Eye (tissue), 1 donor: ENCODE measurements at regions not wholly inside any gene's neighbourhood (a gene's known extent, or its start where the extent isn't known, plus 50 kb on each side); places are given as distances from the start of the nearest gene placed in this dataset.
"Not testable (repeated sequence)": the region's sequence is repeated elsewhere in the genome, so short reads cannot be mapped to it uniquely, and the experiment has no call there.

Experiments
- DNase-seq: peaks from one replicate; pipeline ENCODE4 v3.0.0-alpha.2; 2015

- DNase-seq = no peak
Measured at GRCh38 chr1:79777481-79778219, 771.1 kb upstream of the ADGRL4 start.

- no peak for DNase-seq
Measured at GRCh38 chr1:79775402-79775801, 768.9 kb upstream of the ADGRL4 start.

- no peak for DNase-seq
Measured at GRCh38 chr1:79773385-79773784, 766.9 kb upstream of the ADGRL4 start.

GRCh38 chr1:79762461-79762860 is 755.9 kb upstream of the ADGRL4 start:
- DNase-seq = no peak

- no peak for DNase-seq
Measured at GRCh38 chr1:79760531-79760930, 754.0 kb upstream of the ADGRL4 start.

- DNase-seq = no peak
Measured at GRCh38 chr1:79749607-79750006, 743.1 kb upstream of the ADGRL4 start.

- DNase-seq = no peak
Measured at GRCh38 chr1:79745929-79746328, 739.4 kb upstream of the ADGRL4 start.

GRCh38 chr1:79744746-79745145 is 738.2 kb upstream of the ADGRL4 start:
- DNase-seq = no peak

- no peak for DNase-seq
Measured at GRCh38 chr1:79741720-79742421, 735.3 kb upstream of the ADGRL4 start.

GRCh38 chr1:79738101-79738500 is 731.6 kb upstream of the ADGRL4 start:
- DNase-seq = no peak

GRCh38 chr1:79737193-79737592 is 730.7 kb upstream of the ADGRL4 start:
- no peak for DNase-seq

GRCh38 chr1:79732950-79733349 is 726.4 kb upstream of the ADGRL4 start:
- no peak for DNase-seq

GRCh38 chr1:79726911-79727310 is 720.4 kb upstream of the ADGRL4 start:
- no peak for DNase-seq

GRCh38 chr1:79726321-79726720 is 719.8 kb upstream of the ADGRL4 start:
- DNase-seq = peak; percentile 4

- DNase-seq = peak; percentile 8
Measured at GRCh38 chr1:79716447-79716846, 709.9 kb upstream of the ADGRL4 start.

- DNase-seq = no peak
Measured at GRCh38 chr1:79714664-79715063, 708.1 kb upstream of the ADGRL4 start.

- no peak for DNase-seq
Measured at GRCh38 chr1:79711001-79711431, 704.5 kb upstream of the ADGRL4 start.

- DNase-seq = no peak
Measured at GRCh38 chr1:79708646-79709265, 702.2 kb upstream of the ADGRL4 start.

GRCh38 chr1:79705218-79705617 is 698.7 kb upstream of the ADGRL4 start:
- DNase-seq = no peak

GRCh38 chr1:79704067-79704466 is 697.5 kb upstream of the ADGRL4 start:
- no peak for DNase-seq

- not testable (repeated sequence) for DNase-seq
Measured at GRCh38 chr1:79702336-79702999, 695.9 kb upstream of the ADGRL4 start.

- DNase-seq = no peak
Measured at GRCh38 chr1:79695138-79695537, 688.6 kb upstream of the ADGRL4 start.

- DNase-seq = no peak
Measured at GRCh38 chr1:79694241-79694640, 687.7 kb upstream of the ADGRL4 start.
